ENCODE measurements at regions not wholly inside any gene's neighbourhood (a gene's known extent, or its start where the extent isn't known, plus 50 kb on each side); places are given as distances from the start of the nearest gene placed in this dataset.

DNA sequence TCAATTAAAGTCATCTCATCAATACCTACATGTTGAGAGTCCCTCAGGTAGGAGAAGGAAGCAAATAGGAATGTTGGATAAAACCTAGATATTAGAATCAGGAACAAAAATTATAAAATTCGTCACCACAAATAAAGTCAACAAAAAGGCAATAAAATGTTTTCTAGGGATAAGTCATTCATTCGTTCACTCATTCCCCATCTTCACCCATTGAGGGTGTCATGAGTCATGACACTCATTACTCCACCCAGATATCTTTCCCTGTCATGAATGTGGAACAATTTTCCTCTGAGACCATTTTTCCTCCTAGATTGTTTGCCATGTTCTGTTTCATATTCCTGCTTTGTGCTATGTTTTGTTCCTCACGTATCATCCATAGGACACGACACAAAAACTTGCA is 50.9 kb upstream of the OLIG3 start:
- TF ChIP-seq, protein P1, sequence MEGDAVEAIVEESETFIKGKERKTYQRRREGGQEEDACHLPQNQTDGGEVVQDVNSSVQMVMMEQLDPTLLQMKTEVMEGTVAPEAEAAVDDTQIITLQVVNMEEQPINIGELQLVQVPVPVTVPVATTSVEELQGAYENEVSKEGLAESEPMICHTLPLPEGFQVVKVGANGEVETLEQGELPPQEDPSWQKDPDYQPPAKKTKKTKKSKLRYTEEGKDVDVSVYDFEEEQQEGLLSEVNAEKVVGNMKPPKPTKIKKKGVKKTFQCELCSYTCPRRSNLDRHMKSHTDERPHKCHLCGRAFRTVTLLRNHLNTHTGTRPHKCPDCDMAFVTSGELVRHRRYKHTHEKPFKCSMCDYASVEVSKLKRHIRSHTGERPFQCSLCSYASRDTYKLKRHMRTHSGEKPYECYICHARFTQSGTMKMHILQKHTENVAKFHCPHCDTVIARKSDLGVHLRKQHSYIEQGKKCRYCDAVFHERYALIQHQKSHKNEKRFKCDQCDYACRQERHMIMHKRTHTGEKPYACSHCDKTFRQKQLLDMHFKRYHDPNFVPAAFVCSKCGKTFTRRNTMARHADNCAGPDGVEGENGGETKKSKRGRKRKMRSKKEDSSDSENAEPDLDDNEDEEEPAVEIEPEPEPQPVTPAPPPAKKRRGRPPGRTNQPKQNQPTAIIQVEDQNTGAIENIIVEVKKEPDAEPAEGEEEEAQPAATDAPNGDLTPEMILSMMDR (IDR thresholded peaks at IDR 0.05; ENCODE audit: insufficient read depth, low read depth, low read length, missing control alignments): no peak
- no peak overlapping the region for H3K4me3 ChIP-seq (ENCODE audit: low read depth, low read length)
- DNase-seq (ENCODE audit: low read depth): no peak

DNA sequence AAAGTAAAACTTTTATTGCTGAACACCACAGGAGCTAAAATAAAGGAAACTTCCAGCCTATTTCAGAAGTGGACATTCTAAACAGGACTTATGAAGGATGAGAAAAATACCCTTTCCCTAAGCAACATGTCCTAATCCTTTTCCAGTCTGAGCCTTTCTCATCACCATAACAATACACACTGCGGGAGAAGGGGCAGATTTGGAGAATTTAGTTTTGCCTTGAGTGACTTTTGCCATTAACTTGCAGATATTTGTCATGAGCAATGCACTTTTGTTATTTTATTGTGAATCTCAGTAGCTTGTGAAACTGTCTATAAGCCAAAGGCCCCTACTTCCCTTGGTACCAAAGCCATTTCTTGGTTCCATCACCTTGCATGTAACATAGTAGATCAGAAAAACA is 53.0 kb upstream of the OLIG3 start:
- DNase-seq (ENCODE audit: low read depth): no peak
- no peak overlapping the region for H3K4me3 ChIP-seq (ENCODE audit: low read depth, low read length)
- TF ChIP-seq, protein P1 (IDR thresholded peaks at IDR 0.05; ENCODE audit: insufficient read depth, low read depth, low read length, missing control alignments): no peak

DNA sequence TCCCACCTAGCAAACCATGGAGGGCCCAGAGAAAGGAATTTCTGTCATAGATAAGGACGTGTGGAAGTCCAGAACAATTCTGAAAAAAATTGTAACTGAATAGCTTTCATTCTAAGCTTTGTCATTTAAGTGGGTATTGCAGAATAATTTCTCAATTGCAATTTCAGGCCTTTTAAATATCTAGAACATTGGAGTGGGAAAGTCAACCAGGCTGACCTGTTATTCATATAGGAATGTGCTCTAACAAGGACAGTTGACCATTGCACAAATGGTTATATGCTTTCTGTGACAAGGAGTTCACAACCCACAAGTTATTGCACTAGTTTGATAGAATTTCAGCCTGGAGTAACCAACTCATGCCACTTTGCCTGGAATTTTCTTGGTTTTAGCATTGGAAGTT is 53.4 kb upstream of the OLIG3 start:
- TF ChIP-seq, protein P1 (IDR thresholded peaks at IDR 0.05; ENCODE audit: insufficient read depth, low read depth, low read length, missing control alignments): no peak
- no peak overlapping the region for H3K4me3 ChIP-seq (ENCODE audit: low read depth, low read length)

DNA sequence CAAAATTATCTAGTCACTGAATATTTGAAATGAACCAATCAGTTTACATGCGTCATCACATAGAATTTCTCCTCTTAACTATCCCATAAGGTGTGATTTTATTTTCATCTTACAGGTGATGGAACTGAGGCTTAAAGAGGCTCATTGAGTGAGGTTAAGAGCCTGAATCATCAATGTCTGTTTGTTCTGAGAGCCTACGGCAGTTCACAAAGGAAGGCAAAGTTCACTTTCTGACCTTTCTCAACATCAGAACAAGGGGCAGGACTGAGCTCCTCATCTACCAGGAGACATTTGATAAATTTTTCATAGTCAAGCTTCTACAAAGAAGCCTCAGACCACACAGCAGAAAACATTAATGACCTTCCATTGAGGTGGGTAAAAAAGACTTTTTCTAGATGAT is 54.9 kb upstream of the OLIG3 start:
- no peak for DNase-seq (ENCODE audit: low read depth)
- TF ChIP-seq, protein P1 (IDR thresholded peaks at IDR 0.05; ENCODE audit: insufficient read depth, low read depth, low read length, missing control alignments): no peak
- H3K4me3 ChIP-seq (ENCODE audit: low read depth, low read length): no peak overlapping the region

More for the DNA sequence above, 53.4 kb upstream of the OLIG3 start:
- DNase-seq (ENCODE audit: low read depth): no peak

DNA sequence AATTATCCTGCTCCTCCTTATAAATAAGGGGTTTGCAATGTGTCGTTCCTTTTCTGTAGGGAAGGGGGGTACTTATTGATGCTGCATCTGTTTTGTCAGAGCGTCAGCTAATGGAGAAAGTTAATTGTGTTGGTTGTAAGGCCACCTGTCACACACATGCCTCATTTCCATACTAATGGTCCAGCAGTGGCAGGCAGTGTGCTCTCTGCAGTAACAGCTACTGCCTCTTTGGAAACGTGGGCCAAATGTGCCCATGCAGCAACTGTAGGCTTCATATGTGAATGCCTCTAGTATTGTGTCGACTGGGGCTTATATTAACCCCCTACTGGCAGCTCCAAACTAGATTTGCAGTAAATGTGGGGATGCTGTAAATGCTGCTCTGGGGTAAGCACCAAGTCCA is 56.3 kb upstream of the OLIG3 start:
- H3K4me3 ChIP-seq (ENCODE audit: low read depth, low read length): no peak overlapping the region
- no peak for DNase-seq (ENCODE audit: low read depth)
- TF ChIP-seq, protein P1 (IDR thresholded peaks at IDR 0.05; ENCODE audit: insufficient read depth, low read depth, low read length, missing control alignments): no peak

DNA sequence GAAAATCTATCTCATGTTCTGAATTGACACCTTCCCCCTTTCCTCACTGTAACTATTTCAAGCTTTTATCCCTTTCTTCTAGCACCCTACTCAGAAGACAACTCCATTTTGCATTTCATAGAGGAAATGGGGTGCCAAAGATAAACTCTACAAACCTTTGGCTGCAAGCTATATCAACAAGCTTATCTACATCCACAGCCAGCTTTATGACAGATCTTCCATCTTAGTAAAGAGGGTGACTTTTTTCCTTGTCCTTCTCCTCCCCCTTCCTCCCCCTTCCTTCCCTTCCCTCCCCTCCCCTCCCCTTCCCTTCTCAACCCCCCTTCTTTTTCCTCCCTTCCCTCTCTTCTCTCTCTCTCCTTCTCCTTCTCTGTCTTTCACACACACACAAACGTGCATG is 58.0 kb upstream of the OLIG3 start:
- no peak for DNase-seq (ENCODE audit: low read depth)
- TF ChIP-seq, protein P1 (IDR thresholded peaks at IDR 0.05; ENCODE audit: insufficient read depth, low read depth, low read length, missing control alignments): no peak
- no peak overlapping the region for H3K4me3 ChIP-seq (ENCODE audit: low read depth, low read length)

DNA sequence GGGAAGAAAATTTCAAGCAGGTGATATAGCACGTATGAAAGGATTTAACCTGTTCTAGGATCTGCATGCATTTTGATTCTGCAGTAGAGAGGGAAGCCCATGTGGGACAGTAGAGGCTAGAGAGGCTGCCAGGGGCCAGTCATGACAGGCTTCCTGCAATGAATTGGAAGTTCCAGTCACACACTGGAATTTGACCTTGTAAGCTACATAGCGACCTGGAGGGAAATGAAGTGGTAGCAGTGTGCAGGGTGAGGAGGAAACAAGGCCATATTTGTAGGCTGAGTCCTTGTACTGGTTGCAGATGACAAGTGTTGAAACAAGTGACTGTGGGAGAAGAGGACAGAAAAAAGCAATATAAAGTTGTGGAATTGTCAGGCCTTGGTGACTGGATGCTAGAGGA is 58.6 kb upstream of the OLIG3 start:
- H3K4me3 ChIP-seq (ENCODE audit: low read depth, low read length): no peak overlapping the region
- TF ChIP-seq, protein P1 (IDR thresholded peaks at IDR 0.05; ENCODE audit: insufficient read depth, low read depth, low read length, missing control alignments): no peak
- no peak for DNase-seq (ENCODE audit: low read depth)
